GM19035 (cell line): ENCODE measurements at regions not wholly inside any gene's neighbourhood (a gene's known extent, or its start where the extent isn't known, plus 50 kb on each side); places are given as distances from the start of the nearest gene placed in this dataset.

Source experiments
- ATAC-seq: cut with Tn5 transposase; IDR thresholded peaks from one replicate; pipeline ENCODE4 v1.9.1; 2021; ENCODE audit not compliant: unreplicated experiment

GRCh38 chr16:86681031-86681756 lies 102.8 kb downstream of the FOXL1 start:
- no peak for ATAC-seq

GRCh38 chr16:86681757-86682106 lies 103.4 kb downstream of the FOXL1 start:
- ATAC-seq, result no peak

- no peak for ATAC-seq
These were observed 104.0 kb downstream of the FOXL1 start for GRCh38 chr16:86682219-86682904.

- ATAC-seq, result no peak
These were observed 105.3 kb downstream of the FOXL1 start for GRCh38 chr16:86683441-86684194.

- no peak for ATAC-seq
These were observed 106.7 kb downstream of the FOXL1 start for GRCh38 chr16:86685076-86685475.

- no peak for ATAC-seq
These were observed 112.6 kb downstream of the FOXL1 start for GRCh38 chr16:86690970-86691369.

GRCh38 chr16:86692426-86692825 lies 114.1 kb downstream of the FOXL1 start:
- ATAC-seq, result no peak

GRCh38 chr16:86693033-86693432 lies 114.7 kb downstream of the FOXL1 start:
- ATAC-seq, result no peak

- no peak for ATAC-seq
These were observed 119.4 kb downstream of the FOXL1 start for GRCh38 chr16:86697715-86698114.

- no peak for ATAC-seq
These were observed 121.9 kb downstream of the FOXL1 start for GRCh38 chr16:86700046-86700945.

GRCh38 chr16:86701286-86701975 lies 123.1 kb downstream of the FOXL1 start:
- no peak for ATAC-seq

- no peak for ATAC-seq
These were observed 124.7 kb downstream of the FOXL1 start for GRCh38 chr16:86702824-86703588.

- no peak for ATAC-seq
These were observed 126.2 kb downstream of the FOXL1 start for GRCh38 chr16:86704516-86704915.

- no peak for ATAC-seq
These were observed 128.4 kb downstream of the FOXL1 start for GRCh38 chr16:86706726-86707125.

- ATAC-seq, result no peak
These were observed 128.8 kb downstream of the FOXL1 start for GRCh38 chr16:86707171-86707570.

- no peak for ATAC-seq
These were observed 129.2 kb downstream of the FOXL1 start for GRCh38 chr16:86707581-86707980.

- no peak for ATAC-seq
These were observed 130.1 kb downstream of the FOXL1 start for GRCh38 chr16:86708431-86708830.

- ATAC-seq, result no peak
These were observed 130.8 kb downstream of the FOXL1 start for GRCh38 chr16:86709103-86709502.

GRCh38 chr16:86709902-86710601 lies 131.7 kb downstream of the FOXL1 start:
- no peak for ATAC-seq
